Omental fat pad (tissue), 3 donors: ENCODE measurements at regions not wholly inside any gene's neighbourhood (a gene's known extent, or its start where the extent isn't known, plus 50 kb on each side); places are given as distances from the start of the nearest gene placed in this dataset.

Experiments
- ATAC-seq: fragments of 150-250 bp; one replicate; pipeline ENCODE4 v1.9.1; 2016; ENCODE audit warnings: mild to moderate bottlenecking, moderate library complexity; ENCODE audit not compliant: low FRiP score
- DNase-seq: peaks from one replicate; pipeline ENCODE4 v3.0.0-alpha.2; 2019; ENCODE audit warnings: low spot score
- CTCF ChIP-seq, 3 donors: fragments of 450-650 bp; IDR thresholded peaks; one replicate each; pipeline ENCODE4 v1.5.1; 2016 to 2017; ENCODE audit warnings: antibody characterized with exemption in 3 of 3, mild to moderate bottlenecking in 3 of 3, moderate library complexity in 2 of 3

GRCh38 chr4:104113850-104114249 lies 380.8 kb downstream of the CXXC4 start:
- DNase-seq: no peak
- TF ChIP-seq CTCF (IDR thresholded peaks at IDR 0.05): no peak
- ATAC-seq: no peak

DNA sequence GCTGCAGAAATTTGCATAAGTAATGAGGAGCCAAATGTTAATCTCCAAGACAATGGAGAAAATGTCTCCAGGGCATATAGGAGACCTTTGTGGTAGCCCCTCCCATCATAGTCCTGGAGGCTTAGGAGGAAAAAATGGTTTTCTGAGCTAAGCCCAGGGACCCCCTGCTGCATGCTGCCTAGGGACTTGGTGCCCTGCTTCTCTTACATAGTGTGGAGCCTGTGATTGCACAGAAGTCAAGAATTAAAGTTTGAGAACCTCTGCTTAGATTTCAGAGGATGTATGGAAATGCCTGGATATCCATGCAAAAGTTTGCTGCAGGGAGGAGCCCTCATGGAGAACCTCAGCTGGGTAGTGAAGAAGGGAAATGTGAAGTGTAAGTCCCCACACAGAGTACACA lies 379.4 kb upstream of the TACR3 start:
- DNase-seq (no peak), ATAC-seq (no peak)
- no peak for TF ChIP-seq CTCF (IDR thresholded peaks at IDR 0.05)

DNA sequence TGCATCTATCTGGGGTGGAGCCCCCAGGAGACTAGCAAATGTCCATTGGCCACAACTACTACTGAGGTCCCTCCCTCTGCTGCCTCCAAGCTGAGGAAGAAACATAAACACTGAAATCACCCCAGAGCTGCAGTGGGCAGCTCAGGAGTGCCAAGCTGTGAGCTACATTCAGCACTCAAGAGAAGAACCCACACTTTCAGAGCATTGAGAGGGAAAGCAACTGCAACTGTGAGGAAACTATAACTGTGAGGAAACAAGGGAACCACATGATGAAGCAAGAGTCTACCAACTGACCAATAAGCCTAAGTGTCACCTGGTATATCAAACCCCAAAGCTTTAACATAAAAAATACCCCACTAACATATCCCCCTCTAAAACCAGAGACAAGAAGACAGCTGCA lies 373.5 kb upstream of the TACR3 start:
- no peak for TF ChIP-seq CTCF (IDR thresholded peaks at IDR 0.05)
- DNase-seq (no peak), ATAC-seq (no peak)

- ATAC-seq: no peak
- no peak for TF ChIP-seq CTCF (IDR thresholded peaks at IDR 0.05)
- no peak for DNase-seq
Observed at GRCh38 chr4:104073229-104073628, 353.4 kb upstream of the TACR3 start.

- no peak for DNase-seq
- ATAC-seq: no peak
- no peak for TF ChIP-seq CTCF (IDR thresholded peaks at IDR 0.05)
Observed at GRCh38 chr4:104066533-104066932, 346.7 kb upstream of the TACR3 start.

GRCh38 chr4:104064646-104065577 lies 345.1 kb upstream of the TACR3 start:
- no peak for TF ChIP-seq CTCF (IDR thresholded peaks at IDR 0.05)
- ATAC-seq: no peak
- no peak for DNase-seq

DNA sequence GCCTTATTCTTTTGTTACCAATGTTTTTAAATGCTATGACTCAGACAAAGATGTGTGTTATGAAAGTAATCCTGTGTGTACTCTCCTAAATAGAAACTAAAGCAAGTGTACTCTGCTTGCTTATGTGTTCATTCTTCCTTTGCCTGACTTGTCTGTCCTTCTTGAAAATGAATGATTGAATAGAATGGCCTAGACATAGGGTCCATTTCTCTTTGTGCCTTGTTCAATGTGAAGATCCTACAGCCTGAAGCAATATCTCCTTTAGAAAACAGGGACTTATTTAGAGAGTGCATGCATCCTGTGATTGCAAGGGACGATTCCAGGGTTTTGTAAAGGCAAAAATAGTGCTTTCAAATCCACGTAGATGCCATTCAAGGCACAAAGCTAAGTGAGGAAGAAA lies 343.6 kb upstream of the TACR3 start:
- DNase-seq (no peak), ATAC-seq (no peak)
- TF ChIP-seq CTCF (IDR thresholded peaks at IDR 0.05): no peak
